Heart right ventricle (tissue), 16 donors: ENCODE measurements at regions not wholly inside any gene's neighbourhood (a gene's known extent, or its start where the extent isn't known, plus 50 kb on each side); places are given as distances from the start of the nearest gene placed in this dataset.

ENCODE experiments used
- ATAC-seq, 8 donors: fragments of 200-7000 bp; cut with Tn5 transposase; one replicate each; pipeline ENCODE4 v1.9.1; 2020; ENCODE audit warnings: mild to moderate bottlenecking in 8 of 8, moderate library complexity in 8 of 8, moderate number of reproducible peaks in 1 of 8
- DNase-seq, 2 donors: peaks; one replicate each; pipeline ENCODE4 v3.0.0-alpha.2; 2020
- H3K27ac ChIP-seq, 10 donors: fragments of 200-600 bp; sonication (generic) in 2 of 10; one replicate each; pipeline versions ENCODE4 v1.5.0 to v1.8.0; 2020 to 2022; ENCODE audit warnings: mild to moderate bottlenecking in 3 of 10
- H3K27me3 ChIP-seq, 7 donors: fragments of 200-600 bp; one replicate each; pipeline ENCODE4 v1.8.0; 2021 to 2022; ENCODE audit warnings: mild to moderate bottlenecking in 2 of 7
- H3K36me3 ChIP-seq, 9 donors: fragments of 200-600 bp; sonication (generic) in 1 of 9; one replicate each; pipeline versions ENCODE4 v1.5.0 to v1.8.0; 2020 to 2022; ENCODE audit warnings: mild to moderate bottlenecking in 2 of 9
- H3K4me1 ChIP-seq, 9 donors: fragments of 200-600 bp; sonication (generic) in 1 of 9; one replicate each; pipeline versions ENCODE4 v1.5.0 to v1.8.0; 2020 to 2022; ENCODE audit warnings: mild to moderate bottlenecking in 4 of 9
- H3K4me3 ChIP-seq, 10 donors: fragments of 200-600 bp; sonication (generic) in 2 of 10; one replicate each; pipeline versions ENCODE4 v1.5.0 to v1.8.0; 2020 to 2022; ENCODE audit warnings: mild to moderate bottlenecking in 7 of 10, moderate library complexity in 2 of 10
- H3K9me3 ChIP-seq, 11 donors: fragments of 200-600 bp in 10 of 11; sonication (generic) in 2 of 11; one replicate each; pipeline versions ENCODE4 v1.5.0 to v1.8.0; 2013 to 2022; ENCODE audit warnings: mild to moderate bottlenecking in 2 of 11, control low read depth in 1 of 11, moderate library complexity in 1 of 11
- CTCF ChIP-seq, 9 donors: fragments of 200-600 bp; sonication (generic) in 2 of 9; IDR thresholded peaks; one replicate each; pipeline versions ENCODE4 v1.5.0 to v1.8.0; 2021 to 2022; ENCODE audit warnings: antibody characterized with exemption in 9 of 9, mild to moderate bottlenecking in 5 of 9, moderate library complexity in 1 of 9
- WGBS, 2 donors: extraction: QIAGEN DNeasy Blood & Tissue Kit; methylation state at CpG; one replicate each; pipeline ENCODE4 v1.1.7; 2013; ENCODE audit warnings: inconsistent platforms in 1 of 2; 5-methylcytosine and 5-hydroxymethylcytosine counted together
- intact Hi-C, 10 donors: fragments of 100-400 bp; cut with DNase I; formaldehyde crosslinking; loops; one replicate each; pipeline versions ENCODE4 v1.11.1 to v1.14.2; 2022
- donor health status: Arrhythmogenic right ventricular cardiomyopathy.
- donor health status: ischemic (EF 13 %, LVEDD 7.1; RV severe dilation, severe dysfunction).
- donor health status: healthy with polysubstance abuse.
- donor health status: DM: no; HTN: yes; CAD: no.
- donor health status: DM: no; HTN: no; CAD: no.
- donor health status: ischemic (EF 25% LVEDD 6.9; RV normal size, moderate dysfunction).
- donor health status: ischemic (EF 25% LVEDD 5.7; RV mildly dilated, moderate dysfunction).
- donor health status: healthy.
- donor health status: DM: yes; HTN: yes; CAD: no.
- donor health status: Ischemic cardiomyopathy.
- donor health status: ischemic (EF 35%, LVEDD 5.7; RV mildly dilated, moderate dysfunction).
- donor health status: nonischemic (EF 11% LVEDD 7.7; RV severe dilation, severe dysfunction).
- donor health status: DM: yes; HTN: yes; CAD: no.
- donor health status: PGD.
- donor health status: ischemic (EF 29% LVEDD 5.4; RV normal size, mild dysfunction).
- donor health status: nonischemic (EF 23%, LVEDD 6.1; RV moderate dilation, normal function).

DNA sequence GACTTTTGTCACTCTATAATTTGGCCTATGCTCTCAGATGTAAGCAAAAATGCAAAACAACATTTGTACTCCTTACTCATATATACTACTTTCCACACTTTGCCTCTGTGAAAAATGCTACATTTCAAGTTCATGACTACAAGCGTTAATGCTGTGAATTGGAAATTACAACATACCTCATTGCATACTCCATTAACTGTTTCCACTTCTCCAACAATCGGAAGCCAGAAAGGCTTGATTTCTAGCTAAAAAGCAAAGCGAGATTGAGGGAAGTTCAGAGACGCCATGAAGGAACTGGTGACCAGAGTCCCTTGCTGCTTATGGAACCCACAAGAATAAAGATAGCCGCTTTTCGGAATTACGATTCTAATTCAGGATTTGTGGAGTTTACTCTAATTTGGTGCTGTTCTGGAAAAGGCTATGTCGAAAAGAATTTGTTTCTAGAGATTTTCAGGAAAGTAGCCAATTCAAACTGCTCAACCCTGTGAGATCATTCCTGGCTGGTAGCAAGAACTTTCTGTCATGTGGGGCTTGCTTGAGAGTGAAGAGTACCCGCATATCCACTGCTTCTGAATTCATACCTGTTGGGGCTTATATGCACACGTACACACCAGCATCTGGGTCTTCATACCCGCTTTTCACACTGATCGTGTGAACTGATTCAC, 98.0 kb upstream of the CITED2 start:
- Histone ChIP-seq H3K9me3 (no peaks in the 10 kb centered on the region), H3K27ac (no peak overlapping the region), H3K4me3 (no peak overlapping the region), H3K36me3 (no peaks in the 10 kb centered on the region), H3K4me1 (peaks cover 0 to 26% (median 0%) of the 10 kb centered on the region in 9 donors), H3K27me3 (no peaks in the 10 kb centered on the region)
- no peak for DNase-seq
- no peak for TF ChIP-seq CTCF (IDR thresholded peaks at IDR 0.05)
- intact Hi-C loops: no loop called here
- ATAC-seq: peak in 2 of 8 donors; percentile 41 to 58
- WGBS, 2 donors: 74 to 79% methylated on average over 12 of the region's 12 CpGs

DNA sequence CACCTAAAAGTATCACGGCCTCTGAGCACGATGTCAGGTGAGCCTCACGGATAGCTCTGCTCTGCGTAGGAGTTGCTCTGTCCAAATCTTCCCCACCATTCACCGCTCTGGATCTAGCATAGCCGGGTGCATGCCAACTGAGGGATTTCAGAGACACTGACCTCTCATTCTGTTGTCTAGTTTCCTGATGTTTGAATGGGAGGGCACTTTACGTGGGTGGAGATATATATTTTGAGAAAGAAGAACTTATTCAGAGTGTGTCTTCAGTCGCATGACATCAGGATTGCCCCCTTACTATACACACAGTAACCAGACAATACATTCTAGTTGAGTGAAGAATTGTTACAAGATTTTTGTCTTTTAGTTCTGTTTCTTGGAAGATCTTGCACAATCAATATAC, 96.5 kb upstream of the CITED2 start:
- intact Hi-C loops: no loop called here
- TF ChIP-seq CTCF (IDR thresholded peaks at IDR 0.05): no peak
- 95% methylated on average over 8 of the region's 8 CpGs for WGBS, 2 donors

GRCh38 chr6:139468178-139468819, 93.9 kb upstream of the CITED2 start:
- H3K9me3 ChIP-seq: no peaks in the 10 kb centered on the region
- ATAC-seq (no peak), DNase-seq (no peak)
- H3K36me3 ChIP-seq: no peaks in the 10 kb centered on the region
- H3K4me1 ChIP-seq: peaks cover 0 to 9% (median 0%) of the 10 kb centered on the region in 9 donors
- 64 to 69% methylated on average over 4 of the region's 4 CpGs for WGBS, 2 donors
- H3K4me3 ChIP-seq: no peak overlapping the region
- TF ChIP-seq CTCF (IDR thresholded peaks at IDR 0.05): no peak
- intact Hi-C loops: no loop called here
- H3K27ac ChIP-seq: no peak overlapping the region
- H3K27me3 ChIP-seq: no peaks in the 10 kb centered on the region

More for the DNA sequence above, 96.5 kb upstream of the CITED2 start:
- H3K9me3 ChIP-seq: no peaks in the 10 kb centered on the region
- peaks cover 0 to 26% (median 0%) of the 10 kb centered on the region in 9 donors for H3K4me1 ChIP-seq
- no peaks in the 10 kb centered on the region for H3K36me3 ChIP-seq
- no peaks in the 10 kb centered on the region for H3K27me3 ChIP-seq
- ATAC-seq (no peak), DNase-seq (no peak)
- H3K27ac ChIP-seq: no peak overlapping the region
- H3K4me3 ChIP-seq: no peak overlapping the region

DNA sequence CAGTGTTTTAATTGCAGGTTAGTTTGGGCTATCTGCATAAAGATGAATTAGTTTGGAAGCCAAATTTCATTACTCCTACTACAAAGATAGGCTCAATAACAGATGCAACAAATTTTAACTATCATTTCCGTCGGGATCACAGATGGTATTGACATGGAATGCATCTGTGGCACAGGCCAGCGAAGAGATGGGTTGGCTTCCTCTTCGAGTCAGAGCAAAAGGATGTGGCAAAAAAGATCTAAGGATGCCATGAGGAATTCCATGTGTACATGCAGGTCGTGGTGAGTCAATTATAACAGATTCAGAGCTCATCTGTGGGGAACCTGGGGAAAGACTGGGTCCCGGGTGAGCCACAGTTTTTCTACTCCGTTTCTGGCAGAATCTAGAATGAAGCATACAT, 83.0 kb upstream of the CITED2 start:
- DNase-seq (no peak), ATAC-seq (no peak)
- Histone ChIP-seq H3K4me1 (no peaks in the 10 kb centered on the region), H3K27me3 (no peaks in the 10 kb centered on the region), H3K9me3 (no peaks in the 10 kb centered on the region), H3K4me3 (no peak overlapping the region), H3K36me3 (no peaks in the 10 kb centered on the region), H3K27ac (no peak overlapping the region)
- no peak for TF ChIP-seq CTCF (IDR thresholded peaks at IDR 0.05)
- WGBS, 2 donors: 73 to 78% methylated on average over 7 of the region's 7 CpGs
- intact Hi-C loops: no loop called here
